ENCODE measurements at regions not wholly inside any gene's neighbourhood (a gene's known extent, or its start where the extent isn't known, plus 50 kb on each side); places are given as distances from the start of the nearest gene placed in this dataset.

GRCh38 chr3:194967151-194968117 lies 281.8 kb downstream of the FAM43A start:
- H3K36me3 Mint-ChIP-seq (ENCODE audit: insufficient read depth, unreplicated experiment) = no peaks in the 10 kb centered on the region
- no peak for TF ChIP-seq CTCF (IDR thresholded peaks at IDR 0.05; ENCODE audit: unreplicated experiment)
- H3K27ac Mint-ChIP-seq (ENCODE audit: unreplicated experiment) = no peak overlapping the region
- intact Hi-C loops (cut with micrococcal nuclease; ENCODE audit: unreplicated experiment) = no loop called here
- H3K4me1 Mint-ChIP-seq (ENCODE audit: low read depth, unreplicated experiment) = no peaks in the 10 kb centered on the region
- CTCF ChIA-PET = interaction anchor here (0.9 kb wide), 1 partner anchor 218 kb away, joined by 5 read pairs; no protein-coding TSS in a partner anchor
- no peak for DNase-seq
- peaks cover 65% of the 10 kb centered on the region for H3K27me3 Mint-ChIP-seq (ENCODE audit: unreplicated experiment)
- no peak overlapping the region for H3K4me3 Mint-ChIP-seq (ENCODE audit: low read depth, unreplicated experiment)
- BruUV-seq (replicated peaks) = no TSS peak
- H3K9me3 Mint-ChIP-seq (ENCODE audit: low read depth, unreplicated experiment) = no peaks in the 10 kb centered on the region

GRCh38 chr3:194970066-194970465 lies 284.4 kb downstream of the FAM43A start:
- no peak for DNase-seq
- Mint-ChIP-seq H3K4me3 (ENCODE audit: low read depth, unreplicated experiment) (no peak overlapping the region), H3K27me3 (ENCODE audit: unreplicated experiment) (peaks cover 82% of the 10 kb centered on the region), H3K9me3 (ENCODE audit: low read depth, unreplicated experiment) (no peaks in the 10 kb centered on the region), H3K27ac (ENCODE audit: unreplicated experiment) (no peak overlapping the region), H3K36me3 (ENCODE audit: insufficient read depth, unreplicated experiment) (no peaks in the 10 kb centered on the region), H3K4me1 (ENCODE audit: low read depth, unreplicated experiment) (no peaks in the 10 kb centered on the region)
- intact Hi-C loops (cut with micrococcal nuclease; ENCODE audit: unreplicated experiment) = no loop called here
- no peak for TF ChIP-seq CTCF (IDR thresholded peaks at IDR 0.05; ENCODE audit: unreplicated experiment)
- no TSS peak for BruUV-seq (replicated peaks)
- CTCF ChIA-PET = interaction anchor here (0.6 kb wide), 1 partner anchor 295 kb away, joined by 3 read pairs; no protein-coding TSS in a partner anchor

GRCh38 chr3:194971009-194971408 lies 285.3 kb downstream of the FAM43A start:
- H3K4me3 Mint-ChIP-seq (ENCODE audit: low read depth, unreplicated experiment) = no peak overlapping the region
- no peaks in the 10 kb centered on the region for H3K4me1 Mint-ChIP-seq (ENCODE audit: low read depth, unreplicated experiment)
- TF ChIP-seq CTCF (IDR thresholded peaks at IDR 0.05; ENCODE audit: unreplicated experiment) = no peak
- no peaks in the 10 kb centered on the region for H3K9me3 Mint-ChIP-seq (ENCODE audit: low read depth, unreplicated experiment)
- no peak for DNase-seq
- CTCF ChIA-PET = no interaction called here
- H3K36me3 Mint-ChIP-seq (ENCODE audit: insufficient read depth, unreplicated experiment) = no peaks in the 10 kb centered on the region
- peaks cover 92% of the 10 kb centered on the region for H3K27me3 Mint-ChIP-seq (ENCODE audit: unreplicated experiment)
- BruUV-seq (replicated peaks) = no TSS peak
- intact Hi-C loops (cut with micrococcal nuclease; ENCODE audit: unreplicated experiment) = no loop called here
- no peak overlapping the region for H3K27ac Mint-ChIP-seq (ENCODE audit: unreplicated experiment)

GRCh38 chr3:194971965-194972364 lies 286.3 kb downstream of the FAM43A start:
- DNase-seq = no peak
- Mint-ChIP-seq H3K9me3 (ENCODE audit: low read depth, unreplicated experiment) (no peaks in the 10 kb centered on the region), H3K4me1 (ENCODE audit: low read depth, unreplicated experiment) (no peaks in the 10 kb centered on the region), H3K4me3 (ENCODE audit: low read depth, unreplicated experiment) (no peak overlapping the region), H3K27me3 (ENCODE audit: unreplicated experiment) (peaks cover 94% of the 10 kb centered on the region), H3K27ac (ENCODE audit: unreplicated experiment) (no peak overlapping the region), H3K36me3 (ENCODE audit: insufficient read depth, unreplicated experiment) (no peaks in the 10 kb centered on the region)
- no peak for TF ChIP-seq CTCF (IDR thresholded peaks at IDR 0.05; ENCODE audit: unreplicated experiment)
- CTCF ChIA-PET = no interaction called here
- BruUV-seq (replicated peaks) = no TSS peak
- intact Hi-C loops (cut with micrococcal nuclease; ENCODE audit: unreplicated experiment) = no loop called here
